NCI-H1092 (cell line): ENCODE measurements at regions not wholly inside any gene's neighbourhood (a gene's known extent, or its start where the extent isn't known, plus 50 kb on each side); places are given as distances from the start of the nearest gene placed in this dataset.
"Not testable (repeated sequence)": the region's sequence is repeated elsewhere in the genome, so short reads cannot be mapped to it uniquely, and the experiment has no call there.

Experiments used
- DNase-seq: peaks from one replicate; lab custom pipeline; 2025; lab: John Stamatoyannopoulos, UW

- DNase-seq = no peak
Measured at GRCh38 chr3:84679211-84679610, 279.6 kb upstream of the CADM2 start.

GRCh38 chr3:84680700-84681099, 278.1 kb upstream of the CADM2 start:
- no peak for DNase-seq

GRCh38 chr3:84683493-84683892, 275.3 kb upstream of the CADM2 start:
- DNase-seq = no peak

- no peak for DNase-seq
Measured at GRCh38 chr3:84685467-84685866, 273.3 kb upstream of the CADM2 start.

- no peak for DNase-seq
Measured at GRCh38 chr3:84692261-84692660, 266.5 kb upstream of the CADM2 start.

GRCh38 chr3:84710288-84710687, 248.5 kb upstream of the CADM2 start:
- not testable (repeated sequence) for DNase-seq

GRCh38 chr3:84717894-84718293, 240.9 kb upstream of the CADM2 start:
- DNase-seq = no peak

GRCh38 chr3:84724877-84725276, 233.9 kb upstream of the CADM2 start:
- no peak for DNase-seq

GRCh38 chr3:84727616-84728015, 231.2 kb upstream of the CADM2 start:
- DNase-seq = no peak

GRCh38 chr3:84734731-84735130, 224.1 kb upstream of the CADM2 start:
- DNase-seq = not testable (repeated sequence)

- peak; percentile 1 for DNase-seq
Measured at GRCh38 chr3:84738086-84738485, 220.7 kb upstream of the CADM2 start.

GRCh38 chr3:84742915-84743425, 215.8 kb upstream of the CADM2 start:
- DNase-seq = no peak

GRCh38 chr3:84744130-84744529, 214.7 kb upstream of the CADM2 start:
- DNase-seq = no peak

GRCh38 chr3:84755860-84756259, 202.9 kb upstream of the CADM2 start:
- DNase-seq = no peak

GRCh38 chr3:84759361-84759760, 199.4 kb upstream of the CADM2 start:
- no peak for DNase-seq

- DNase-seq = peak; percentile 0
Measured at GRCh38 chr3:84772841-84773240, 185.9 kb upstream of the CADM2 start.

GRCh38 chr3:84783281-84783680, 175.5 kb upstream of the CADM2 start:
- no peak for DNase-seq

- no peak for DNase-seq
Measured at GRCh38 chr3:84789961-84790360, 168.8 kb upstream of the CADM2 start.

GRCh38 chr3:84806958-84807357, 151.8 kb upstream of the CADM2 start:
- no peak for DNase-seq

- DNase-seq = no peak
Measured at GRCh38 chr3:84820126-84820525, 138.7 kb upstream of the CADM2 start.

GRCh38 chr3:84820906-84821305, 137.9 kb upstream of the CADM2 start:
- no peak for DNase-seq

- DNase-seq = no peak
Measured at GRCh38 chr3:84825817-84826216, 133.0 kb upstream of the CADM2 start.

- no peak for DNase-seq
Measured at GRCh38 chr3:84830476-84830875, 128.3 kb upstream of the CADM2 start.

- DNase-seq = no peak
Measured at GRCh38 chr3:84835366-84835765, 123.4 kb upstream of the CADM2 start.

- peak; percentile 83 for DNase-seq
Measured at GRCh38 chr3:84836961-84837360, 121.8 kb upstream of the CADM2 start.
